ENCODE measurements at regions not wholly inside any gene's neighbourhood (a gene's known extent, or its start where the extent isn't known, plus 50 kb on each side); places are given as distances from the start of the nearest gene placed in this dataset.

- TF ChIP-seq ELF1 (IDR thresholded peaks at IDR 0.05; ENCODE audit: borderline replicate concordance, low read depth) = no peak
- no peak for TF ChIP-seq CBX3 (IDR thresholded peaks at IDR 0.05; ENCODE audit: low read depth)
- no peak for TF ChIP-seq TCF7L2 (IDR thresholded peaks at IDR 0.05; ENCODE audit: borderline replicate concordance, extremely low read depth, insufficient read depth, insufficient read length)
- TF ChIP-seq EGR1 (IDR thresholded peaks at IDR 0.05; ENCODE audit: low read depth) = no peak
- TF ChIP-seq, protein P1, sequence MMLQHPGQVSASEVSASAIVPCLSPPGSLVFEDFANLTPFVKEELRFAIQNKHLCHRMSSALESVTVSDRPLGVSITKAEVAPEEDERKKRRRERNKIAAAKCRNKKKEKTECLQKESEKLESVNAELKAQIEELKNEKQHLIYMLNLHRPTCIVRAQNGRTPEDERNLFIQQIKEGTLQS (IDR thresholded peaks at IDR 0.05) = no peak
- no peak for TF ChIP-seq SIN3A (IDR thresholded peaks at IDR 0.05; ENCODE audit: low read depth)
- TF ChIP-seq ZFX (IDR thresholded peaks at IDR 0.05) = no peak
- no peak for TF ChIP-seq JUND (IDR thresholded peaks at IDR 0.05)
- no peak for TF ChIP-seq SP1 (IDR thresholded peaks at IDR 0.05; ENCODE audit: low read depth)
- TF ChIP-seq, protein P2, sequence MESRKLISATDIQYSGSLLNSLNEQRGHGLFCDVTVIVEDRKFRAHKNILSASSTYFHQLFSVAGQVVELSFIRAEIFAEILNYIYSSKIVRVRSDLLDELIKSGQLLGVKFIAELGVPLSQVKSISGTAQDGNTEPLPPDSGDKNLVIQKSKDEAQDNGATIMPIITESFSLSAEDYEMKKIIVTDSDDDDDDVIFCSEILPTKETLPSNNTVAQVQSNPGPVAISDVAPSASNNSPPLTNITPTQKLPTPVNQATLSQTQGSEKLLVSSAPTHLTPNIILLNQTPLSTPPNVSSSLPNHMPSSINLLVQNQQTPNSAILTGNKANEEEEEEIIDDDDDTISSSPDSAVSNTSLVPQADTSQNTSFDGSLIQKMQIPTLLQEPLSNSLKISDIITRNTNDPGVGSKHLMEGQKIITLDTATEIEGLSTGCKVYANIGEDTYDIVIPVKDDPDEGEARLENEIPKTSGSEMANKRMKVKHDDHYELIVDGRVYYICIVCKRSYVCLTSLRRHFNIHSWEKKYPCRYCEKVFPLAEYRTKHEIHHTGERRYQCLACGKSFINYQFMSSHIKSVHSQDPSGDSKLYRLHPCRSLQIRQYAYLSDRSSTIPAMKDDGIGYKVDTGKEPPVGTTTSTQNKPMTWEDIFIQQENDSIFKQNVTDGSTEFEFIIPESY (IDR thresholded peaks at IDR 0.05; ENCODE audit: extremely low read depth, insufficient replicate concordance, low read length) = no peak
- TF ChIP-seq, protein P3, sequence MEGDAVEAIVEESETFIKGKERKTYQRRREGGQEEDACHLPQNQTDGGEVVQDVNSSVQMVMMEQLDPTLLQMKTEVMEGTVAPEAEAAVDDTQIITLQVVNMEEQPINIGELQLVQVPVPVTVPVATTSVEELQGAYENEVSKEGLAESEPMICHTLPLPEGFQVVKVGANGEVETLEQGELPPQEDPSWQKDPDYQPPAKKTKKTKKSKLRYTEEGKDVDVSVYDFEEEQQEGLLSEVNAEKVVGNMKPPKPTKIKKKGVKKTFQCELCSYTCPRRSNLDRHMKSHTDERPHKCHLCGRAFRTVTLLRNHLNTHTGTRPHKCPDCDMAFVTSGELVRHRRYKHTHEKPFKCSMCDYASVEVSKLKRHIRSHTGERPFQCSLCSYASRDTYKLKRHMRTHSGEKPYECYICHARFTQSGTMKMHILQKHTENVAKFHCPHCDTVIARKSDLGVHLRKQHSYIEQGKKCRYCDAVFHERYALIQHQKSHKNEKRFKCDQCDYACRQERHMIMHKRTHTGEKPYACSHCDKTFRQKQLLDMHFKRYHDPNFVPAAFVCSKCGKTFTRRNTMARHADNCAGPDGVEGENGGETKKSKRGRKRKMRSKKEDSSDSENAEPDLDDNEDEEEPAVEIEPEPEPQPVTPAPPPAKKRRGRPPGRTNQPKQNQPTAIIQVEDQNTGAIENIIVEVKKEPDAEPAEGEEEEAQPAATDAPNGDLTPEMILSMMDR (IDR thresholded peaks at IDR 0.05 in 2 of 3, conservative IDR thresholded peaks at IDR 0.05 in 1 of 3; ENCODE audit: borderline replicate concordance in 1 of 3, insufficient read depth in 1 of 3, low read depth in 2 of 3, low read length in 2 of 3) = no peak
- TF ChIP-seq CEBPB (IDR thresholded peaks at IDR 0.05; ENCODE audit: low read depth) = no peak
- no peak for TF ChIP-seq POLR2A (IDR thresholded peaks at IDR 0.05; ENCODE audit: borderline replicate concordance, extremely low read depth, insufficient read depth, insufficient read length)
- TF ChIP-seq ZNF274 (IDR thresholded peaks at IDR 0.05; ENCODE audit: low read depth, low read length) = no peak
- TF ChIP-seq YY1 (IDR thresholded peaks at IDR 0.05; ENCODE audit: extremely low read depth, insufficient replicate concordance, low read depth, low read length) = no peak
- no peak for TF ChIP-seq REST (IDR thresholded peaks at IDR 0.05; ENCODE audit: low read depth)
- TF ChIP-seq RAD21 (IDR thresholded peaks at IDR 0.05; ENCODE audit: low read depth) = no peak
- no peak for TF ChIP-seq FOSL1 (IDR thresholded peaks at IDR 0.05; ENCODE audit: low read depth)
- no peak for TF ChIP-seq EZH2phosphoT487 (IDR thresholded peaks at IDR 0.05; ENCODE audit: borderline replicate concordance)
- no peak for TF ChIP-seq POLR2AphosphoS5 (IDR thresholded peaks at IDR 0.05; ENCODE audit: low read depth, low read length)
- H2AFZ ChIP-seq (ENCODE audit: low read depth, low read length, poor library complexity, severe bottlenecking) = no peak overlapping the region
- H3K9ac ChIP-seq (ENCODE audit: low read length) = no peak overlapping the region
- H3K9me3 ChIP-seq (ENCODE audit: control insufficient read depth in 1 of 2, insufficient read depth in 1 of 2, low read depth in 1 of 2, low read length in 2 of 2) = no peaks in the 10 kb centered on the region
- ChIA-PET CTCF (no interaction called here), RAD21 (ENCODE audit: low non-redundant PET in 1 of 2, low total read pairs in 2 of 2, uncharacterized antibody in 2 of 2, unreplicated experiment in 2 of 2) (no interaction called here), POLR2A (no interaction called here)
- intact Hi-C loops (cut with micrococcal nuclease) = no loop called here
- no peaks in the 10 kb centered on the region for H3K79me2 ChIP-seq (ENCODE audit: insufficient read depth, low read length)
- H3K4me3 ChIP-seq (replicated peaks in 1 of 2; ENCODE audit: low read depth in 1 of 2, low read length in 2 of 2) = no peak overlapping the region
- H4K20me1 ChIP-seq (ENCODE audit: insufficient read depth) = no peaks in the 10 kb centered on the region
- no TSS peak for BruUV-seq (replicated peaks)
- H3K27ac ChIP-seq (ENCODE audit: low read depth, low read length) = no peak overlapping the region
- H3K4me2 ChIP-seq (ENCODE audit: low read length) = no peak overlapping the region
- no peaks in the 10 kb centered on the region for H3K9me2 ChIP-seq (ENCODE audit: insufficient read depth)
- no peaks in the 10 kb centered on the region for H3K36me3 ChIP-seq (ENCODE audit: control insufficient read depth in 1 of 2, insufficient read depth in 2 of 2, low read length in 2 of 2)
- H3K27me3 ChIP-seq (ENCODE audit: insufficient read depth, low read length) = 0 out of 2 replicates have a peak, but pooled peaks cover 3% of the 10 kb centered on the region
- no peak for DNase-seq (ENCODE audit: low read depth, low spot score)
- H3K4me1 ChIP-seq (ENCODE audit: control insufficient read depth in 1 of 2, insufficient read depth in 2 of 2, low read length in 2 of 2) = no peaks in the 10 kb centered on the region
- no peak for ATAC-seq
Observed at GRCh38 chr2:164066095-164066494, 330.3 kb upstream of the FIGN start.
